Neural cell (in vitro differentiated cells): ENCODE measurements at regions not wholly inside any gene's neighbourhood (a gene's known extent, or its start where the extent isn't known, plus 50 kb on each side); places are given as distances from the start of the nearest gene placed in this dataset.

Source experiments
- H2AFZ ChIP-seq: fragments of 200-600, 300-800 bp; sonication (generic), shearing (Covaris generic); 2 replicates; pipeline ENCODE4 v1.6.0; 2014; ENCODE audit warnings: low read depth, mild to moderate bottlenecking, antibody characterized with exemption, low read length, moderate library complexity
- H3F3A ChIP-seq: fragments of 200-600 bp; shearing (Covaris generic); 2 replicates; pipeline ENCODE4 v1.6.1; 2016; ENCODE audit warnings: mild to moderate bottlenecking, moderate library complexity, mixed read lengths, antibody characterized with exemption, low read length; ENCODE audit not compliant: insufficient read depth, poor library complexity, severe bottlenecking
- H3K27ac ChIP-seq: fragments of 200-600, 300-800 bp; sonication (generic), shearing (Covaris generic); 2 replicates; pipeline ENCODE4 v1.5.1; 2014; ENCODE audit warnings: mild to moderate bottlenecking, low read length, moderate library complexity
- H3K27me3 ChIP-seq: fragments of 300-800, 200-600 bp; sonication (generic), shearing (Covaris generic); 2 replicates; pipeline ENCODE4 v1.6.0; 2014; ENCODE audit warnings: mild to moderate bottlenecking, low read depth, low read length, moderate library complexity; ENCODE audit not compliant: insufficient read depth
- H3K36me3 ChIP-seq: fragments of 300-800, 200-600 bp; sonication (generic), shearing (Covaris generic); 2 replicates; pipeline ENCODE4 v1.5.1; 2014; ENCODE audit warnings: mild to moderate bottlenecking, antibody characterized with exemption, low read length, moderate library complexity; ENCODE audit not compliant: insufficient read depth
- H3K4me2 ChIP-seq: fragments of 300-800, 200-600 bp; sonication (generic), shearing (Covaris generic); 2 replicates; pipeline ENCODE4 v1.6.0; 2014; ENCODE audit warnings: mild to moderate bottlenecking, low read length
- H3K4me3 ChIP-seq: fragments of 300-800, 200-600 bp; sonication (generic), shearing (Covaris generic); 2 replicates; pipeline ENCODE4 v1.5.1; 2014; ENCODE audit warnings: mild to moderate bottlenecking, low read length, moderate library complexity
- H3K79me2 ChIP-seq: fragments of 200-600 bp; shearing (Covaris generic); replicated peaks from 2 replicates; pipeline ENCODE4 v1.6.0; 2014; ENCODE audit warnings: mild to moderate bottlenecking, low read length, moderate library complexity; ENCODE audit not compliant: insufficient read depth
- H3K9ac ChIP-seq: fragments of 300-800, 200-600 bp; sonication (generic), shearing (Covaris generic); 2 replicates; pipeline ENCODE4 v1.6.1; 2016; ENCODE audit warnings: mild to moderate bottlenecking, low read length, mixed read lengths
- H3K9me2 ChIP-seq: fragments of 200-600 bp; shearing (Covaris generic); 2 replicates; pipeline ENCODE4 v1.6.1; 2016; ENCODE audit warnings: mild to moderate bottlenecking, low read length, mixed read lengths; ENCODE audit not compliant: insufficient read depth
- H3K9me3 ChIP-seq: fragments of 200-600, 300-800 bp; sonication (generic), shearing (Covaris generic); 2 replicates; pipeline ENCODE4 v1.6.1; 2016; ENCODE audit warnings: mild to moderate bottlenecking, mixed run types, low read length, moderate library complexity, mixed read lengths
- H4K20me1 ChIP-seq: fragments of 200-600 bp; shearing (Covaris generic); 2 replicates; pipeline ENCODE4 v1.6.1; 2016; ENCODE audit warnings: mild to moderate bottlenecking, mixed run types; ENCODE audit not compliant: insufficient read depth
- EP300 ChIP-seq: fragments of 450-650 bp; conservative IDR thresholded peaks from 2 replicates; pipeline ENCODE4 v1.6.1; 2014; ENCODE audit warnings: antibody characterized with exemption, mild to moderate bottlenecking, moderate library complexity; ENCODE audit not compliant: poor library complexity, severe bottlenecking
- EZH2 ChIP-seq: fragments of 200-600, 300-800 bp; shearing (Covaris generic), sonication (generic); IDR thresholded peaks from 2 replicates; pipeline ENCODE4 v1.6.1; 2014; ENCODE audit warnings: antibody characterized with exemption, low read length, borderline replicate concordance, mild to moderate bottlenecking; ENCODE audit not compliant: insufficient read depth, poor library complexity, severe bottlenecking
- MXI1 ChIP-seq: fragments of 450-650 bp; conservative IDR thresholded peaks from 2 replicates; pipeline ENCODE4 v1.6.1; 2014; ENCODE audit warnings: antibody characterized with exemption, mild to moderate bottlenecking; ENCODE audit not compliant: poor library complexity, severe bottlenecking
- POLR2AphosphoS5 ChIP-seq: IDR thresholded peaks from 2 replicates; pipeline ENCODE4 v1.6.1; 2012
- REST ChIP-seq: IDR thresholded peaks from 2 replicates; pipeline ENCODE4 v1.6.1; 2012; ENCODE audit warnings: borderline replicate concordance
- SMC3 ChIP-seq: fragments of 450-650 bp; conservative IDR thresholded peaks from 2 replicates; pipeline ENCODE4 v1.6.1; 2014; ENCODE audit warnings: antibody characterized with exemption, mild to moderate bottlenecking, moderate library complexity; ENCODE audit not compliant: poor library complexity
- TAF1 ChIP-seq: IDR thresholded peaks from 2 replicates; pipeline ENCODE4 v1.6.1; 2012; ENCODE audit warnings: low read depth
- TF ChIP-seq, protein P1 (sequence below): fragments of 450-650 bp; IDR thresholded peaks from 2 replicates; pipeline ENCODE4 v1.5.1; 2014; ENCODE audit warnings: antibody characterized with exemption, mild to moderate bottlenecking, moderate library complexity; ENCODE audit not compliant: poor library complexity, severe bottlenecking

- Histone ChIP-seq H3K79me2 (no peaks in the 10 kb centered on the region), H3K9ac (peak overlapping the region; percentile 46), H3K27ac (peak overlapping the region; percentile 87), H3K4me2 (no peak overlapping the region), H3K4me3 (peak overlapping the region; percentile 7), H3K36me3 (no peaks in the 10 kb centered on the region), H2AFZ (peak overlapping the region; percentile 24), H3K9me3 (no peaks in the 10 kb centered on the region), H3K9me2 (no peaks in the 10 kb centered on the region), H3K27me3 (no peaks in the 10 kb centered on the region), H3F3A (peaks cover 4% of the 10 kb centered on the region), H4K20me1 (no peaks in the 10 kb centered on the region)
- TF ChIP-seq POLR2AphosphoS5 (peak; percentile 17), EP300 (peak; percentile 49), SMC3 (no peak)
These were observed 80.9 kb downstream of the IER5 start for GRCh38 chr1:181169281-181169865.

DNA sequence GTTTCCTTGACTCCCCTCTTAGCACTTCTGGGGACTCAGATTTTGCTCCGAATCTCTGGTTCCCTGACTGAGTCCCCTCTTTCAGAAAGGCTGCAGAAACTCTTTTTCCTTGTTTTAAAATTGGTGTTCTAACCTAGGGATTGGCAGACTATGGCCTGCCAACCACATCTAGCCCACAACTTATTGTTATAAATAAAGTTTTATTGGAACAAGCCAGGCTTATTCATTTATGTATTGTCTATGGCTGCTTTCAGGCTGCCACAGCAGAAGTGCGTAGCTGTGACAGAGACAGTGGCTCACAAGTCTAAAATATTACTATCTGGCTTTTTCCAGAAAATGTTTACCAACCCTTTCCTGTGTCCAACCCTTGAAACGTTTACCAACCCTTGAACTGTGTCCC is 81.7 kb downstream of the IER5 start:
- H3K27ac ChIP-seq, result peak overlapping the region; percentile 87
- H3K4me3 ChIP-seq, result no peak overlapping the region
- H2AFZ ChIP-seq, result no peak overlapping the region
- no peaks in the 10 kb centered on the region for H3K27me3 ChIP-seq
- H3K9me2 ChIP-seq, result no peaks in the 10 kb centered on the region
- H3K4me2 ChIP-seq, result no peak overlapping the region
- H3K9me3 ChIP-seq, result no peaks in the 10 kb centered on the region
- H3F3A ChIP-seq, result peaks cover 4% of the 10 kb centered on the region
- no peaks in the 10 kb centered on the region for H3K79me2 ChIP-seq
- H3K9ac ChIP-seq, result peak overlapping the region; percentile 46
- TF ChIP-seq SMC3 (no peak), MXI1 (no peak), EZH2 (no peak), REST (no peak), EP300 (no peak), TAF1 (no peak)
- TF ChIP-seq, protein P1, sequence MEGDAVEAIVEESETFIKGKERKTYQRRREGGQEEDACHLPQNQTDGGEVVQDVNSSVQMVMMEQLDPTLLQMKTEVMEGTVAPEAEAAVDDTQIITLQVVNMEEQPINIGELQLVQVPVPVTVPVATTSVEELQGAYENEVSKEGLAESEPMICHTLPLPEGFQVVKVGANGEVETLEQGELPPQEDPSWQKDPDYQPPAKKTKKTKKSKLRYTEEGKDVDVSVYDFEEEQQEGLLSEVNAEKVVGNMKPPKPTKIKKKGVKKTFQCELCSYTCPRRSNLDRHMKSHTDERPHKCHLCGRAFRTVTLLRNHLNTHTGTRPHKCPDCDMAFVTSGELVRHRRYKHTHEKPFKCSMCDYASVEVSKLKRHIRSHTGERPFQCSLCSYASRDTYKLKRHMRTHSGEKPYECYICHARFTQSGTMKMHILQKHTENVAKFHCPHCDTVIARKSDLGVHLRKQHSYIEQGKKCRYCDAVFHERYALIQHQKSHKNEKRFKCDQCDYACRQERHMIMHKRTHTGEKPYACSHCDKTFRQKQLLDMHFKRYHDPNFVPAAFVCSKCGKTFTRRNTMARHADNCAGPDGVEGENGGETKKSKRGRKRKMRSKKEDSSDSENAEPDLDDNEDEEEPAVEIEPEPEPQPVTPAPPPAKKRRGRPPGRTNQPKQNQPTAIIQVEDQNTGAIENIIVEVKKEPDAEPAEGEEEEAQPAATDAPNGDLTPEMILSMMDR, result no peak
- H3K36me3 ChIP-seq, result no peaks in the 10 kb centered on the region
- no peaks in the 10 kb centered on the region for H4K20me1 ChIP-seq

DNA sequence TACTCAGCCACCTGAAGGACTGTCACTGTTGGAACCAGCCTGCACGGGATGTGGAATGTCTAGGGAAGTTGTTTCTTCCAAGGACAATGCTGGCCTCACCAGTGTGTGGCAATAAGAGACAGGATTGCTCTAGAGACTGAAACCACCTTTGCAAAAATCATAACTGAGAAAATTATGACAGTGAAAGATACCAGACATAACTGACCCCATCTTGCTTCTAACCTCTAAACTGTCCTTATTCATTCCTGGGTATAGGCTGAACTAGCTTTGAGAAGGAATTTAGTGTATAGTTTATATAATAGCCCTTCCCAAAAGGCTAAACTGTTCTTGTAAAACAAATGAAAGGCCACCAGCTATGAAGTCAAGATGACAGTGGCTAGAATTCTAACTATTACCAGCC is 83.6 kb downstream of the IER5 start:
- Histone ChIP-seq H2AFZ (no peak overlapping the region), H3F3A (peaks cover 4% of the 10 kb centered on the region), H3K9me2 (no peaks in the 10 kb centered on the region), H3K4me2 (no peak overlapping the region), H3K9me3 (no peaks in the 10 kb centered on the region), H3K79me2 (no peaks in the 10 kb centered on the region), H4K20me1 (no peaks in the 10 kb centered on the region), H3K36me3 (no peaks in the 10 kb centered on the region), H3K9ac (no peak overlapping the region), H3K27ac (peak overlapping the region; percentile 44), H3K27me3 (no peaks in the 10 kb centered on the region), H3K4me3 (no peak overlapping the region)
- TF ChIP-seq MXI1, result no peak
- no peak for TF ChIP-seq POLR2AphosphoS5
